GM12875 (cell line): ENCODE measurements at regions not wholly inside any gene's neighbourhood (a gene's known extent, or its start where the extent isn't known, plus 50 kb on each side); places are given as distances from the start of the nearest gene placed in this dataset.

Experiments
- H3K4me3 ChIP-seq: one replicate; pipeline ENCODE4 v1.5.1; 2011; ENCODE audit warnings: low read depth, low read length, control low read depth
- TF ChIP-seq, protein P1 (sequence below): IDR thresholded peaks from 2 replicates; pipeline ENCODE4 v1.5.1; 2011; ENCODE audit warnings: low read depth, mild to moderate bottlenecking, control low read depth, inconsistent platforms, low read length, moderate library complexity, borderline replicate concordance; ENCODE audit not compliant: insufficient read depth

DNA sequence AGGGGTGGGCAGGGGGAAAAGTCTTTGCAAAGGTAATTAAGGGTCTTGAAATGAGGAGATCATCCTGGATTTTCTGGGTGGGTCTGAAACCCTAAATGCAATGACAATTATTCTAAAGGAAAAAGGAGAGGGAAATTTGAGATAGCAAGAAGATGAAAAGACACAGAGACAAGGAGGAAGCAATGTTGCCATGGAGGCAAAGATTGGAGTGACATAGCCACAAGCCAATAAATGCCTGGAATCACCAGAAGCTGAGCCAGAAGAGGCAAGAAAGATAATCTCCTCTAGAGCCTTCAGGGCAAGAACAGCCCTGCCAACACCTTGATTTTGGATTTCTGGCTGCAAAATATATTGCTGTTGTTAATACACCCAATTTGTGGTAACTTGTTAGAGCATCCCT is 1246.3 kb upstream of the PIK3C3 start:
- TF ChIP-seq, protein P1, sequence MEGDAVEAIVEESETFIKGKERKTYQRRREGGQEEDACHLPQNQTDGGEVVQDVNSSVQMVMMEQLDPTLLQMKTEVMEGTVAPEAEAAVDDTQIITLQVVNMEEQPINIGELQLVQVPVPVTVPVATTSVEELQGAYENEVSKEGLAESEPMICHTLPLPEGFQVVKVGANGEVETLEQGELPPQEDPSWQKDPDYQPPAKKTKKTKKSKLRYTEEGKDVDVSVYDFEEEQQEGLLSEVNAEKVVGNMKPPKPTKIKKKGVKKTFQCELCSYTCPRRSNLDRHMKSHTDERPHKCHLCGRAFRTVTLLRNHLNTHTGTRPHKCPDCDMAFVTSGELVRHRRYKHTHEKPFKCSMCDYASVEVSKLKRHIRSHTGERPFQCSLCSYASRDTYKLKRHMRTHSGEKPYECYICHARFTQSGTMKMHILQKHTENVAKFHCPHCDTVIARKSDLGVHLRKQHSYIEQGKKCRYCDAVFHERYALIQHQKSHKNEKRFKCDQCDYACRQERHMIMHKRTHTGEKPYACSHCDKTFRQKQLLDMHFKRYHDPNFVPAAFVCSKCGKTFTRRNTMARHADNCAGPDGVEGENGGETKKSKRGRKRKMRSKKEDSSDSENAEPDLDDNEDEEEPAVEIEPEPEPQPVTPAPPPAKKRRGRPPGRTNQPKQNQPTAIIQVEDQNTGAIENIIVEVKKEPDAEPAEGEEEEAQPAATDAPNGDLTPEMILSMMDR = no peak
- no peak overlapping the region for H3K4me3 ChIP-seq

DNA sequence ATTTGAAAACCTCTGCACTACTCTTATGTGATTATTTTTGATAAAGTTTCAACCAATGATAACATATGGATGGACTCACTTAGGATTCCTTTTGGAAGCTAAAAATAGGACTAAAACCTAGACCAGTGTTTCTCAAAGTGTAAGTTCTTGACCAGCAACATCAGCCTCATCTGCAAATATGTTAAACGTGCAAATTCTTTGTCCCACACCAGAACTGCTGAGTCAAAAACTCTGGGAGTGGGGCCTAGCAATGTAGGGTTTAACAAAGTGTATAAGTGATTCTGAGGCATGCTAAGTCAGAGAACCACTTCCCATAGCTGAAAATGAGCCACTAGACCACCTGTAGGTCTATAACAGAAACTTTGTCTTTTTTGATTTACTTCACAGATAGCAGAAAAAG is 1247.2 kb upstream of the PIK3C3 start:
- TF ChIP-seq, protein P1 = no peak

DNA sequence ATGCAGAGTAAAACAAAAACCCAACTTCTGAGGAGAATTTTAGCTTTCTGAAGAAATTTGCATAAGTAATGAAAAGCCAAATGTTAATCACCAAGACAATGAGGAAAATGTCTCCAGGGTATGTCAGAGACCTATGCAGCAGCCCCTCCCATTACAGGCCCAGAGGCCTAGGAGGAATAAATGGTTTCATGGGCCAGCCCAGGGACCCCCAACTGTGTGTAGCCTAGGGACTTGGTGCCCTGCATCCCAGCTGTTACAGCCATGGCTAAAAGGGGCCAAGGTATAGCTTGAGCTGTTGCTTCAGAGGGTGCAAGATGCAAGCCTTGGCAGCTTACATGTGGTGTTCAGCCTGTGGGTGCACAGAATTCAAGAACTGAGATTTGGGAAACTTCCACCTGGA is 1256.9 kb upstream of the PIK3C3 start:
- TF ChIP-seq, protein P1 = no peak
- H3K4me3 ChIP-seq = no peak overlapping the region

More for the DNA sequence above, 1247.2 kb upstream of the PIK3C3 start:
- no peak overlapping the region for H3K4me3 ChIP-seq

DNA sequence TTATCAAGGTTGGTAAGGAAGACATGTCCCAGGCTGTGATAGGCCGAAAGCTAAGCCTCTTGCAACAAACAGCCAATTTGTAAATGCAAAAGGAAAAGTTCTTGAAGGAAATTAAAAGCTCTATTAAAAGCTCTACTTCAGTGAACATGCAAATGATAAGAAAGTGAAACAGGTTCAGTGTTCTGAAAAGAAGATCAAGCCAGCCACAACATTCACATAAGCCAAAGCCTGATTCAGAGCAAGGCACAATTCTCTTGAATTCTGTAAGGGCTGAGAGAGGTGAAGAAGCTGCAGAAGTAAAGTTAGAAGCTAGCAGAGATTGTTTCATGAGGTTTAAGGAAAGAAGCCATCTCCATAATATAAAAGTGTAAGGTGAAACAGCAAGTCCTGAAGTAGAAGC is 1259.5 kb upstream of the PIK3C3 start:
- TF ChIP-seq, protein P1 = no peak

DNA sequence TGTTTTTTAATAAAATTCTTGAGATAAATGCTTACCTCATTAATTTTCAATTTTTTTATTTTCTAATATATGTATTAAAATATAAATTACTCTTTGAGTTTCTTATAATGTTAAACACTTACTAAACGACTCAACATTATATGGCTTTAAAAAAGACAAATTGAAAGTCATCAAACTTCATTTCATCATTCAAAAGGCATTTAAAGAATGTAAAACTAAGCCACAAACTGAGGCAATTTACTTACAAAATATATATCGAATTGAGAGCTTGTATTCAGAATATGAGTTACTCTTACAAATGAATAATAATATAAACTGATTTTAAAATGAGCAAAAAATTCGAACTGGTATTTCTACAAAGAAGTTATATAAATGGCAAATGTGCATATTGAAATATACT is 1262.2 kb upstream of the PIK3C3 start:
- TF ChIP-seq, protein P1 = no peak
- no peak overlapping the region for H3K4me3 ChIP-seq

More for the DNA sequence above, 1259.5 kb upstream of the PIK3C3 start:
- H3K4me3 ChIP-seq = no peak overlapping the region

DNA sequence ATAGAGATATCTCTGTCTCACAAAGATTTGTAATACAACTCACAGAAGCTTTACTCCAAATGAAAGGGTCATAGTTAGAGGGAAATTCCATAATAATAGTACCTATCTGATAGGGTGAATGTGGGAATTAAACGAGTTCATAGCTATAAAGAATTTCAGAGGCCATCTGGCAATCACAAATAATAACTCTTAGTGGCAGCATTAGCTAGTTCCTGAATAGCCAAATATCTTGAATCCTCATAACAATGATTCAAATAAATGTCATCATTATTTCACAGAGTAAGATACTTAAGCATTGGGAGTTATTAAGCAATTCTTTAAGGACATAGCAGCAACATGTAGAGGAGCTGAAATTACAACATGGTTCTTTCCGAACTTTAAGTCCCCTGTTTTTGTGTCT is 1265.0 kb upstream of the PIK3C3 start:
- TF ChIP-seq, protein P1 = no peak
- H3K4me3 ChIP-seq = no peak overlapping the region

DNA sequence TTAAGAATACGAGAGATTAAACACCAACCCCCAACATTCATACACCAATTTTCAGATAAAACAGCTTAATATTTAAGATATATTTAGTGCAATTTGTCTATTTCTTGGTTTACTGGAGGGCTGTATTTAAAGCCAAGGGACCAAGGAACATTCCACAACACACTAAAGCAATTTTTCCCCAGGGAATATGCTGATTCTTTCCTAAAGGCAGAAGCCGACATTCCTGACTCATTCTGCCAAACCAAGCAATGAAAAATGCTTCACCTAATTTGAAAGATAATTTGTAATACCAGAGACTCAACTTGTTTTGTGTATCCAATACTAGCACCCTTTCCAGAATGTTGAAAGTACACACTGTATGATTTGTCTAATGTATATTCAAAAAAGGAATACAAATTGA is 1267.6 kb upstream of the PIK3C3 start:
- no peak overlapping the region for H3K4me3 ChIP-seq
- TF ChIP-seq, protein P1 = no peak
